HepG2 (cell line): ENCODE measurements at regions not wholly inside any gene's neighbourhood (a gene's known extent, or its start where the extent isn't known, plus 50 kb on each side); places are given as distances from the start of the nearest gene placed in this dataset.

Source experiments
- ATAC-seq: fragments of 200-7000 bp; cut with Tn5 transposase; 3 replicates; pipeline ENCODE4 v1.9.1; 2020; ENCODE audit warnings: mild to moderate bottlenecking, moderate library complexity
- BruUV-seq: library from RNA; stranded (reverse); fragments of 400-500 nt; replicated peaks from 2 replicates; lab custom pipeline; 2021; lab: Mats Ljungman, UMichigan
- CTCF ChIA-PET: fragments of 300-600 bp; formaldehyde crosslinking; extraction: SDS; loops from one replicate; lab custom pipeline; 2021; ENCODE audit warnings: low total read pairs, inconsistent platforms, low intra/inter-chr PET ratio; lab: Yijun Ruan, JAX
- POLR2A ChIA-PET: fragments of 350-600 bp; sonication (Branson Sonifier 250); formaldehyde crosslinking; loops from one replicate; lab custom pipeline; 2020; ENCODE audit warnings: antibody characterized with exemption, inconsistent platforms; lab: Yijun Ruan, JAX
- DNase-seq: peaks from one replicate; pipeline ENCODE4 v3.0.0-alpha.2; 2015; ENCODE audit warnings: low spot score
- FAIRE-seq: peaks from 3 replicates; lab custom pipeline; 2011; peaks lifted over from hg19 to GRCh38; lab: Jason Lieb, UNC
- H2AFZ ChIP-seq: one replicate; pipeline ENCODE4 v1.6.1; 2011; ENCODE audit warnings: low read length, inconsistent platforms
- H3K27ac ChIP-seq: fragments of 300-600 bp; 3 replicates; pipeline ENCODE4 v1.8.0; 2011; ENCODE audit warnings: mixed run types, mild to moderate bottlenecking, mixed read lengths, low read length, inconsistent platforms; ENCODE audit not compliant: insufficient read depth; ENCODE audit errors: extremely low read length
- H3K27me3 ChIP-seq, 2 experiments: fragments of 200-600 bp in 1 of 2; 2 replicates in 1 of 2; 3 replicates in 1 of 2; pipeline versions ENCODE4 v1.6.0 to v1.8.0; 2011; ENCODE audit warnings: low read length in 2 of 2, mild to moderate bottlenecking in 2 of 2, moderate library complexity in 2 of 2, inconsistent platforms in 1 of 2; ENCODE audit not compliant: insufficient read depth in 2 of 2, control insufficient read depth in 1 of 2
- H3K36me3 ChIP-seq, 2 experiments: fragments of 200-600 bp in 1 of 2; replicated peaks in 1 of 2; 2 replicates in 1 of 2; 3 replicates in 1 of 2; pipeline versions ENCODE4 v1.5.1 to v1.8.0; 2011; ENCODE audit warnings: low read length in 2 of 2, inconsistent platforms in 1 of 2; ENCODE audit not compliant: insufficient read depth in 2 of 2, control insufficient read depth in 1 of 2
- H3K4me1 ChIP-seq: 2 replicates; pipeline ENCODE4 v1.5.1; 2012; ENCODE audit warnings: low read length, inconsistent platforms; ENCODE audit not compliant: insufficient read depth
- H3K4me2 ChIP-seq: 2 replicates; pipeline ENCODE4 v1.6.0; 2011; ENCODE audit warnings: low read depth, low read length, inconsistent platforms
- H3K4me3 ChIP-seq, 3 experiments: fragments of 200-600 bp in 1 of 3; sonication (generic), shearing (Covaris generic) in 1 of 3; replicated peaks in 1 of 3; 2 replicates each; pipeline ENCODE4 v1.5.1; 2011 to 2016; ENCODE audit warnings: low read length in 3 of 3, inconsistent platforms in 2 of 3, low read depth in 2 of 3, mild to moderate bottlenecking in 2 of 3, control low read depth in 1 of 3, mixed read lengths in 1 of 3; ENCODE audit not compliant: insufficient read depth in 1 of 3
- H3K79me2 ChIP-seq: one replicate; pipeline ENCODE4 v1.6.1; 2011; ENCODE audit warnings: low read length, inconsistent platforms; ENCODE audit not compliant: insufficient read depth
- H3K9ac ChIP-seq: 2 replicates; pipeline ENCODE4 v1.6.0; 2011; ENCODE audit warnings: mild to moderate bottlenecking, low read depth, low read length, inconsistent platforms; ENCODE audit not compliant: insufficient read depth
- H3K9me3 ChIP-seq: 2 replicates; pipeline ENCODE4 v1.5.1; 2012; ENCODE audit warnings: mild to moderate bottlenecking, low read length
- H4K20me1 ChIP-seq: 2 replicates; pipeline ENCODE4 v1.6.0; 2011; ENCODE audit warnings: inconsistent platforms, mild to moderate bottlenecking, low read length, moderate library complexity; ENCODE audit not compliant: insufficient read depth
- ARID4A ChIP-seq: sonication (generic); formaldehyde crosslinking; IDR thresholded peaks from 2 replicates; pipeline ENCODE4 v1.5.0; 2020; ENCODE audit warnings: mild to moderate bottlenecking, missing genetic modification reagents, borderline replicate concordance
- CC2D1A ChIP-seq: sonication (generic); formaldehyde crosslinking; IDR thresholded peaks from 2 replicates; pipeline ENCODE4 v1.8.1; 2023; ENCODE audit warnings: mild to moderate bottlenecking, missing genetic modification reagents
- IRF9 ChIP-seq: sonication (generic); formaldehyde crosslinking; IDR thresholded peaks from 2 replicates; pipeline ENCODE4 v1.8.0; 2022; ENCODE audit warnings: missing genetic modification reagents, mild to moderate bottlenecking, borderline replicate concordance
- ISL2 ChIP-seq: sonication (generic); formaldehyde crosslinking; IDR thresholded peaks from 2 replicates; pipeline ENCODE4 v1.5.0; 2020; ENCODE audit warnings: missing genetic modification reagents
- KMT2A ChIP-seq: sonication (generic); formaldehyde crosslinking; IDR thresholded peaks from 2 replicates; pipeline ENCODE4 v1.4.0; 2020; ENCODE audit warnings: missing genetic modification reagents
- KMT2B ChIP-seq: IDR thresholded peaks from 2 replicates; pipeline ENCODE4 v1.6.1; 2016; ENCODE audit warnings: missing genetic modification reagents, missing compliant biosample characterization
- MIER3 ChIP-seq: IDR thresholded peaks from 2 replicates; pipeline ENCODE4 v1.6.1; 2016; ENCODE audit warnings: missing compliant biosample characterization, borderline replicate concordance
- PHF8 ChIP-seq: sonication (generic); formaldehyde crosslinking; IDR thresholded peaks from 2 replicates; pipeline ENCODE4 v1.5.0; 2020; ENCODE audit warnings: missing genetic modification reagents
- POLR2G ChIP-seq: fragments of 200-400 bp; formaldehyde crosslinking; IDR thresholded peaks from 2 replicates; pipeline ENCODE4 v1.6.1; 2018; ENCODE audit warnings: mild to moderate bottlenecking, low read depth, low read length, moderate library complexity
- SNAPC4 ChIP-seq: sonication (generic); formaldehyde crosslinking; IDR thresholded peaks from 2 replicates; pipeline ENCODE4 v1.4.0; 2020; ENCODE audit warnings: mild to moderate bottlenecking, missing genetic modification reagents
- U2AF1 ChIP-seq: fragments of 200-400 bp; formaldehyde crosslinking; optimal IDR thresholded peaks from 2 replicates; pipeline ENCODE3; 2017; ENCODE audit warnings: mild to moderate bottlenecking, low read depth, low read length
- ZNF441 ChIP-seq: sonication (generic); formaldehyde crosslinking; IDR thresholded peaks from 2 replicates; pipeline ENCODE4 v1.7.0; 2021; ENCODE audit warnings: missing genetic modification reagents, borderline replicate concordance
- ZNF547 ChIP-seq: sonication (generic); formaldehyde crosslinking; IDR thresholded peaks from 2 replicates; pipeline ENCODE4 v1.5.1; 2020; ENCODE audit warnings: mild to moderate bottlenecking, missing genetic modification reagents
- ZNF550 ChIP-seq: sonication (generic); formaldehyde crosslinking; IDR thresholded peaks from 2 replicates; pipeline ENCODE4 v1.4.0; 2020; ENCODE audit warnings: mild to moderate bottlenecking, missing genetic modification reagents, borderline replicate concordance
- ZNF558 ChIP-seq: sonication (generic); formaldehyde crosslinking; IDR thresholded peaks from 2 replicates; pipeline ENCODE4 v1.9.0; 2022; ENCODE audit warnings: mild to moderate bottlenecking, missing genetic modification reagents, borderline replicate concordance
- ZNF652 ChIP-seq: IDR thresholded peaks from 2 replicates; pipeline ENCODE4 v1.6.1; 2016; ENCODE audit warnings: low read depth, borderline replicate concordance
- ZNF83 ChIP-seq: sonication (generic); formaldehyde crosslinking; IDR thresholded peaks from 2 replicates; pipeline ENCODE4 v1.4.0; 2020; ENCODE audit warnings: missing genetic modification reagents, mild to moderate bottlenecking, borderline replicate concordance
- WGBS: methylation state at CpG from one replicate; pipeline ENCODE4 v1.1.6; 2017; ENCODE audit warnings: low lambda C conversion rate; 5-methylcytosine and 5-hydroxymethylcytosine counted together
- in situ Hi-C: cut with HindIII; loops from 2 replicates; pipeline ENCODE4 v1.10.0; 2017; ENCODE audit warnings: low pct_unique_long_range_greater_than_20kb; ENCODE audit not compliant: extremely low pct_ligation_motif_present
- intact Hi-C: fragments of 100-400 bp; cut with micrococcal nuclease; formaldehyde crosslinking; loops from one replicate; pipeline ENCODE4 v1.10.0; 2022; ENCODE audit not compliant: unreplicated experiment

- 5% methylated on average over 2 of the region's 2 CpGs for WGBS
- ChIA-PET POLR2A (no interaction called here), CTCF (no interaction called here)
- no peak overlapping the region for H3K4me3 ChIP-seq
- DNase-seq (no peak), FAIRE-seq (no peak), ATAC-seq (no peak)
- intact Hi-C loops, result no loop called here
- peaks cover 96% of the 10 kb centered on the region for H3K9me3 ChIP-seq
- no peaks in the 10 kb centered on the region for H3K4me1 ChIP-seq
- no peak overlapping the region for H3K9ac ChIP-seq
- no peak overlapping the region for H3K4me2 ChIP-seq
- in situ Hi-C loops, result no loop called here
- TF ChIP-seq KMT2A (no peak), ISL2 (no peak), ZNF558 (CRISPR knock-in tag) (no peak), ZNF441 (CRISPR knock-in tag) (no peak), POLR2G (no peak), ARID4A (CRISPR knock-in tag) (no peak), PHF8 (CRISPR knock-in tag) (no peak), MIER3 (CRISPR knock-in tag) (no peak), CC2D1A (CRISPR knock-in tag) (no peak), ZNF83 (CRISPR knock-in tag) (no peak), KMT2B (no peak), IRF9 (no peak), ZNF550 (CRISPR knock-in tag) (no peak), U2AF1 (no peak), ZNF652 (CRISPR knock-in tag) (no peak), SNAPC4 (CRISPR knock-in tag) (no peak), ZNF547 (CRISPR knock-in tag) (no peak)
- no peaks in the 10 kb centered on the region for H3K36me3 ChIP-seq
- H3K27ac ChIP-seq, result no peak overlapping the region
- H4K20me1 ChIP-seq, result no peaks in the 10 kb centered on the region
- BruUV-seq, result no TSS peak
- no peaks in the 10 kb centered on the region for H3K79me2 ChIP-seq
- H3K27me3 ChIP-seq, result no peaks in the 10 kb centered on the region
- no peak overlapping the region for H2AFZ ChIP-seq
Observed at GRCh38 chr20:55934146-55934545, 71.2 kb downstream of the CBLN4 start.
